ENCODE measurements at regions not wholly inside any gene's neighbourhood (a gene's known extent, or its start where the extent isn't known, plus 50 kb on each side); places are given as distances from the start of the nearest gene placed in this dataset.

DNA sequence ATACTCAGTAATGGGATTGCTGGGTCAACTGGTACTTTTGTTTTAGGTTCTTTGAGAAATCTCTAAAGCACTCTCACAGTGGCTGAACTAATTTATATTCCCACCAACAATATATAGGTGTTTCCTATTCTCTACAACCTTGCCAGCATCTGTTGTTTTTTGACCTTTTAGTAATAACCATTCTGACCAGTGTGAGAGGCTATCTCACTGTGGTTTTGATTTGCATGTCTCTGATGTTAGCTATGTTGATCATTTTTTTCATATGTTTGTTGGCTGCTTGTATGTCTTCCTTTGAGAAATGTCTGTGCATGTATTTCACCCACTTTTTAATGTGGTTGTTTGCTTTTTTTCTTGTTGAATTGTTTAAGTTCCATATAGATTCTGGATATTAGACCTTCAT, 98.2 kb upstream of the DCBLD2 start:
- no peak overlapping the region for H3K56ac ChIP-seq (ENCODE audit: insufficient read length, low read depth, low read length)
- no peak overlapping the region for H3K4ac ChIP-seq (ENCODE audit: low read depth, low read length)
- H4K5ac ChIP-seq (ENCODE audit: insufficient read length, low read depth, low read length): no peak overlapping the region
- no peak overlapping the region for H2BK15ac ChIP-seq (ENCODE audit: low read depth, low read length)
- no peak overlapping the region for H2AFZ ChIP-seq (ENCODE audit: low read length)
- no peaks in the 10 kb centered on the region for H3K27me3 ChIP-seq (ENCODE audit: insufficient read depth, low read length)
- H3K9ac ChIP-seq (ENCODE audit: extremely low read depth, insufficient read length, low read length): no peak overlapping the region
- H3K4me1 ChIP-seq (ENCODE audit: insufficient read depth, low read length): no peaks in the 10 kb centered on the region
- H2BK20ac ChIP-seq (ENCODE audit: low read depth, low read length, poor library complexity, severe bottlenecking): no peak overlapping the region
- H4K91ac ChIP-seq (ENCODE audit: insufficient read length, low read depth, low read length): no peak overlapping the region
- H3K4me1 Mint-ChIP-seq: no peaks in the 10 kb centered on the region
- H3K79me2 ChIP-seq (ENCODE audit: insufficient read depth, low read length): no peaks in the 10 kb centered on the region
- H3K9me3 Mint-ChIP-seq: no peaks in the 10 kb centered on the region
- no peak overlapping the region for H3K23ac ChIP-seq (ENCODE audit: insufficient read length, low read depth, low read length)
- no peaks in the 10 kb centered on the region for H3K79me1 ChIP-seq (ENCODE audit: insufficient read depth, low read depth, low read length, poor library complexity, severe bottlenecking)
- H3T11ph ChIP-seq (ENCODE audit: low read length): no peak overlapping the region
- H3K27ac ChIP-seq (ENCODE audit: insufficient read length, low read depth, low read length): no peak overlapping the region
- no peak overlapping the region for H3K18ac ChIP-seq (ENCODE audit: insufficient read length, low read depth, low read length)
- DNase-seq: no peak
- no peak overlapping the region for H3K14ac ChIP-seq (ENCODE audit: insufficient read depth, low read length)
- TF ChIP-seq, protein P1, sequence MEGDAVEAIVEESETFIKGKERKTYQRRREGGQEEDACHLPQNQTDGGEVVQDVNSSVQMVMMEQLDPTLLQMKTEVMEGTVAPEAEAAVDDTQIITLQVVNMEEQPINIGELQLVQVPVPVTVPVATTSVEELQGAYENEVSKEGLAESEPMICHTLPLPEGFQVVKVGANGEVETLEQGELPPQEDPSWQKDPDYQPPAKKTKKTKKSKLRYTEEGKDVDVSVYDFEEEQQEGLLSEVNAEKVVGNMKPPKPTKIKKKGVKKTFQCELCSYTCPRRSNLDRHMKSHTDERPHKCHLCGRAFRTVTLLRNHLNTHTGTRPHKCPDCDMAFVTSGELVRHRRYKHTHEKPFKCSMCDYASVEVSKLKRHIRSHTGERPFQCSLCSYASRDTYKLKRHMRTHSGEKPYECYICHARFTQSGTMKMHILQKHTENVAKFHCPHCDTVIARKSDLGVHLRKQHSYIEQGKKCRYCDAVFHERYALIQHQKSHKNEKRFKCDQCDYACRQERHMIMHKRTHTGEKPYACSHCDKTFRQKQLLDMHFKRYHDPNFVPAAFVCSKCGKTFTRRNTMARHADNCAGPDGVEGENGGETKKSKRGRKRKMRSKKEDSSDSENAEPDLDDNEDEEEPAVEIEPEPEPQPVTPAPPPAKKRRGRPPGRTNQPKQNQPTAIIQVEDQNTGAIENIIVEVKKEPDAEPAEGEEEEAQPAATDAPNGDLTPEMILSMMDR (conservative IDR thresholded peaks at IDR 0.05): no peak
- H4K8ac ChIP-seq (replicated peaks; ENCODE audit: insufficient read length, low read depth, low read length): no peak overlapping the region
- H3K4me3 Mint-ChIP-seq: no peak overlapping the region; a peak in 1 of 5 replicates
- H2BK120ac ChIP-seq (ENCODE audit: low read depth, low read length, poor library complexity, severe bottlenecking): no peak overlapping the region
- H3K23me2 ChIP-seq (ENCODE audit: insufficient read length, low read depth, low read length, poor library complexity, severe bottlenecking): no peaks in the 10 kb centered on the region
- H2AK5ac ChIP-seq (ENCODE audit: insufficient read length, low read length): no peak overlapping the region
- no peak overlapping the region for H3K27ac Mint-ChIP-seq
- H2BK5ac ChIP-seq (ENCODE audit: insufficient read length, low read length): no peak overlapping the region
- no peaks in the 10 kb centered on the region for H3K9me3 ChIP-seq (ENCODE audit: control insufficient read depth, low read depth, low read length)
- no peaks in the 10 kb centered on the region for H3K36me3 Mint-ChIP-seq (ENCODE audit: insufficient read depth in 1 of 3, low read depth in 3 of 3)
- H4K20me1 ChIP-seq (ENCODE audit: control insufficient read depth, insufficient read depth, insufficient read length): no peaks in the 10 kb centered on the region
- H3K27me3 Mint-ChIP-seq (ENCODE audit: low read depth): no peaks in the 10 kb centered on the region
- no peak overlapping the region for H3K4me2 ChIP-seq (ENCODE audit: insufficient read depth, insufficient read length, low read length)
- H2BK12ac ChIP-seq (ENCODE audit: insufficient read length, low read depth, low read length): no peak overlapping the region
